GM19455 (cell line): ENCODE measurements at regions not wholly inside any gene's neighbourhood (a gene's known extent, or its start where the extent isn't known, plus 50 kb on each side); places are given as distances from the start of the nearest gene placed in this dataset.

Source experiments
- ATAC-seq: cut with Tn5 transposase; IDR thresholded peaks from one replicate; pipeline ENCODE4 v1.9.1; 2021; ENCODE audit not compliant: unreplicated experiment

- no peak for ATAC-seq
Measured at GRCh38 chr4:59223292-59223941, 1976.7 kb upstream of the ADGRL3 start.

GRCh38 chr4:59238212-59238611 lies 1961.9 kb upstream of the ADGRL3 start:
- ATAC-seq, result no peak

- no peak for ATAC-seq
Measured at GRCh38 chr4:59240011-59240410, 1960.1 kb upstream of the ADGRL3 start.

- no peak for ATAC-seq
Measured at GRCh38 chr4:59243038-59243437, 1957.1 kb upstream of the ADGRL3 start.

- no peak for ATAC-seq
Measured at GRCh38 chr4:59247032-59247431, 1953.1 kb upstream of the ADGRL3 start.

GRCh38 chr4:59248313-59248712 lies 1951.8 kb upstream of the ADGRL3 start:
- ATAC-seq, result no peak

- no peak for ATAC-seq
Measured at GRCh38 chr4:59249110-59249509, 1951.0 kb upstream of the ADGRL3 start.

GRCh38 chr4:59258002-59258401 lies 1942.1 kb upstream of the ADGRL3 start:
- ATAC-seq, result no peak

GRCh38 chr4:59307609-59308008 lies 1892.5 kb upstream of the ADGRL3 start:
- ATAC-seq, result no peak

- no peak for ATAC-seq
Measured at GRCh38 chr4:59314637-59315036, 1885.5 kb upstream of the ADGRL3 start.

- no peak for ATAC-seq
Measured at GRCh38 chr4:59339631-59340030, 1860.5 kb upstream of the ADGRL3 start.

- ATAC-seq, result no peak
Measured at GRCh38 chr4:59341506-59341905, 1858.6 kb upstream of the ADGRL3 start.

GRCh38 chr4:59348949-59349348 lies 1851.2 kb upstream of the ADGRL3 start:
- no peak for ATAC-seq

- no peak for ATAC-seq
Measured at GRCh38 chr4:59369229-59369628, 1830.9 kb upstream of the ADGRL3 start.

GRCh38 chr4:59374416-59374815 lies 1825.7 kb upstream of the ADGRL3 start:
- ATAC-seq, result no peak

GRCh38 chr4:59380841-59381366 lies 1819.2 kb upstream of the ADGRL3 start:
- ATAC-seq, result no peak

GRCh38 chr4:59381591-59381990 lies 1818.5 kb upstream of the ADGRL3 start:
- ATAC-seq, result no peak

GRCh38 chr4:59387759-59388758 lies 1812.1 kb upstream of the ADGRL3 start:
- ATAC-seq, result no peak

GRCh38 chr4:59393780-59394179 lies 1806.3 kb upstream of the ADGRL3 start:
- ATAC-seq, result no peak

GRCh38 chr4:59400334-59400733 lies 1799.8 kb upstream of the ADGRL3 start:
- no peak for ATAC-seq

- no peak for ATAC-seq
Measured at GRCh38 chr4:59409647-59410046, 1790.5 kb upstream of the ADGRL3 start.

- no peak for ATAC-seq
Measured at GRCh38 chr4:59412739-59413138, 1787.4 kb upstream of the ADGRL3 start.
